ENCODE measurements at regions not wholly inside any gene's neighbourhood (a gene's known extent, or its start where the extent isn't known, plus 50 kb on each side); places are given as distances from the start of the nearest gene placed in this dataset.

- Histone ChIP-seq H3K4me3 (ENCODE audit: insufficient read depth, low read length) (no peak overlapping the region), H3K27ac (ENCODE audit: low read depth, low read length) (no peak overlapping the region), H3K79me2 (ENCODE audit: insufficient read depth, low read length) (no peaks in the 10 kb centered on the region), H2AFZ (ENCODE audit: low read length) (no peak overlapping the region), H3K4me1 (ENCODE audit: insufficient read depth, low read length) (no peaks in the 10 kb centered on the region), H3K9me3 (ENCODE audit: low read depth, low read length) (no peaks in the 10 kb centered on the region), H3K36me3 (ENCODE audit: insufficient read depth, low read length) (no peaks in the 10 kb centered on the region), H3K27me3 (ENCODE audit: insufficient read depth, low read length) (no peaks in the 10 kb centered on the region), H4K20me1 (ENCODE audit: insufficient read depth, low read length) (no peaks in the 10 kb centered on the region), H3K4me2 (ENCODE audit: insufficient read depth, low read length) (no peak overlapping the region)
- DNase-seq (ENCODE audit: insufficient read length, low spot score, missing footprints) = no peak
- TF ChIP-seq CTCF (IDR thresholded peaks at IDR 0.05; ENCODE audit: extremely low read depth, low read depth, low read length) = no peak
These were observed 172.9 kb downstream of the AHR start for GRCh38 chr7:17471325-17471724.

- no peaks in the 10 kb centered on the region for H3K27me3 ChIP-seq (ENCODE audit: insufficient read depth, low read length)
- TF ChIP-seq CTCF (IDR thresholded peaks at IDR 0.05; ENCODE audit: extremely low read depth, low read depth, low read length) = no peak
- no peaks in the 10 kb centered on the region for H3K4me1 ChIP-seq (ENCODE audit: insufficient read depth, low read length)
These were observed 174.1 kb downstream of the AHR start for GRCh38 chr7:17472518-17472917.

GRCh38 chr7:17472939-17473338 is 174.5 kb downstream of the AHR start:
- Histone ChIP-seq H4K20me1 (ENCODE audit: insufficient read depth, low read length) (no peaks in the 10 kb centered on the region), H3K79me2 (ENCODE audit: insufficient read depth, low read length) (no peaks in the 10 kb centered on the region), H3K36me3 (ENCODE audit: insufficient read depth, low read length) (no peaks in the 10 kb centered on the region), H3K27me3 (ENCODE audit: insufficient read depth, low read length) (no peaks in the 10 kb centered on the region), H3K27ac (ENCODE audit: low read depth, low read length) (no peak overlapping the region), H3K4me2 (ENCODE audit: insufficient read depth, low read length) (no peak overlapping the region), H3K4me1 (ENCODE audit: insufficient read depth, low read length) (no peaks in the 10 kb centered on the region), H3K4me3 (ENCODE audit: insufficient read depth, low read length) (no peak overlapping the region), H2AFZ (ENCODE audit: low read length) (no peak overlapping the region), H3K9me3 (ENCODE audit: low read depth, low read length) (no peaks in the 10 kb centered on the region)
- TF ChIP-seq CTCF (IDR thresholded peaks at IDR 0.05; ENCODE audit: extremely low read depth, low read depth, low read length) = no peak
- peak; percentile 61 for DNase-seq (ENCODE audit: insufficient read length, low spot score, missing footprints)

More at GRCh38 chr7:17472518-17472917, 174.1 kb downstream of the AHR start:
- H3K79me2 ChIP-seq (ENCODE audit: insufficient read depth, low read length) = no peaks in the 10 kb centered on the region
- no peak overlapping the region for H2AFZ ChIP-seq (ENCODE audit: low read length)
- H3K4me2 ChIP-seq (ENCODE audit: insufficient read depth, low read length) = no peak overlapping the region
- no peaks in the 10 kb centered on the region for H3K36me3 ChIP-seq (ENCODE audit: insufficient read depth, low read length)
- DNase-seq (ENCODE audit: insufficient read length, low spot score, missing footprints) = no peak
- no peaks in the 10 kb centered on the region for H3K9me3 ChIP-seq (ENCODE audit: low read depth, low read length)
- no peaks in the 10 kb centered on the region for H4K20me1 ChIP-seq (ENCODE audit: insufficient read depth, low read length)
- H3K4me3 ChIP-seq (ENCODE audit: insufficient read depth, low read length) = no peak overlapping the region
- no peak overlapping the region for H3K27ac ChIP-seq (ENCODE audit: low read depth, low read length)

GRCh38 chr7:17474724-17475344 is 176.4 kb downstream of the AHR start:
- Histone ChIP-seq H3K9me3 (ENCODE audit: low read depth, low read length) (no peaks in the 10 kb centered on the region), H3K36me3 (ENCODE audit: insufficient read depth, low read length) (no peaks in the 10 kb centered on the region), H3K4me1 (ENCODE audit: insufficient read depth, low read length) (no peaks in the 10 kb centered on the region), H4K20me1 (ENCODE audit: insufficient read depth, low read length) (no peaks in the 10 kb centered on the region), H3K27ac (ENCODE audit: low read depth, low read length) (no peak overlapping the region), H3K4me3 (ENCODE audit: insufficient read depth, low read length) (no peak overlapping the region), H2AFZ (ENCODE audit: low read length) (no peak overlapping the region), H3K79me2 (ENCODE audit: insufficient read depth, low read length) (no peaks in the 10 kb centered on the region), H3K4me2 (ENCODE audit: insufficient read depth, low read length) (no peak overlapping the region), H3K27me3 (ENCODE audit: insufficient read depth, low read length) (no peaks in the 10 kb centered on the region)
- no peak for DNase-seq (ENCODE audit: insufficient read length, low spot score, missing footprints)
- TF ChIP-seq CTCF (IDR thresholded peaks at IDR 0.05; ENCODE audit: extremely low read depth, low read depth, low read length) = peak; percentile 35
